GM12878 (cell line): ENCODE measurements at regions not wholly inside any gene's neighbourhood (a gene's known extent, or its start where the extent isn't known, plus 50 kb on each side); places are given as distances from the start of the nearest gene placed in this dataset.

Experiments
- ATAC-seq: fragments of 200-7000 bp; cut with Tn5 transposase; 3 replicates; pipeline ENCODE4 v1.9.1; 2020; ENCODE audit warnings: mild to moderate bottlenecking, moderate library complexity
- BruUV-seq: library from RNA; stranded (reverse); fragments of 400-500 nt; replicated peaks from 2 replicates; lab custom pipeline; 2021; lab: Mats Ljungman, UMichigan
- CTCF ChIA-PET: fragments of 300-600 bp; sonication (Branson Sonifier 250); formaldehyde crosslinking; extraction: SDS; loops from one replicate; lab custom pipeline; 2021; ENCODE audit warnings: inconsistent platforms; lab: Yijun Ruan, JAX
- POLR2A ChIA-PET: fragments of 350-600 bp; formaldehyde crosslinking; extraction: SDS; loops from one replicate; lab custom pipeline; 2021; ENCODE audit warnings: inconsistent platforms; lab: Charles Lee
- RAD21 ChIA-PET: fragments of 300-600 bp; sonication (Branson Sonifier 250); formaldehyde crosslinking; loops from one replicate; lab custom pipeline; 2023; ENCODE audit warnings: antibody characterized with exemption; ENCODE audit not compliant: unreplicated experiment; lab: Charles Lee
- SMC1A ChIA-PET: fragments of 300-600 bp; sonication (Branson Sonifier 250); formaldehyde crosslinking; loops from one replicate; lab custom pipeline; 2023; ENCODE audit not compliant: unreplicated experiment, uncharacterized antibody; lab: Charles Lee
- DNase-seq: peaks from one replicate; pipeline ENCODE4 v3.0.0-alpha.2; 2011; ENCODE audit warnings: low read depth, low spot score
- FAIRE-seq: peaks from 3 replicates; lab custom pipeline; 2011; peaks lifted over from hg19 to GRCh38; lab: Jason Lieb, UNC
- H2AFZ ChIP-seq: 2 replicates; pipeline ENCODE4 v1.6.0; 2011; ENCODE audit warnings: low read depth, low read length, control low read depth; ENCODE audit not compliant: control insufficient read depth
- H3K27ac ChIP-seq: 2 replicates; pipeline ENCODE4 v1.5.1; 2011; ENCODE audit warnings: control low read depth; ENCODE audit not compliant: control insufficient read depth, insufficient read depth
- H3K27me3 ChIP-seq, 2 experiments: replicated peaks in 1 of 2; 2 replicates each; pipeline versions ENCODE4 v1.6.0 to v1.6.1; 2011; ENCODE audit warnings: low read length in 1 of 2; ENCODE audit not compliant: control insufficient read depth in 2 of 2, insufficient read depth in 2 of 2
- H3K36me3 ChIP-seq, 2 experiments: 2 replicates each; pipeline ENCODE4 v1.5.1; 2011; ENCODE audit warnings: low read length in 1 of 2; ENCODE audit not compliant: control insufficient read depth in 2 of 2, insufficient read depth in 2 of 2
- H3K4me1 ChIP-seq: 2 replicates; pipeline ENCODE4 v1.6.1; 2011; ENCODE audit warnings: mild to moderate bottlenecking, low read length, moderate library complexity, mixed read lengths; ENCODE audit not compliant: control insufficient read depth, insufficient read depth
- H3K4me2 ChIP-seq: 2 replicates; pipeline ENCODE4 v1.6.0; 2011; ENCODE audit warnings: control low read depth; ENCODE audit not compliant: control insufficient read depth, insufficient read depth
- H3K4me3 ChIP-seq: fragments of 200-600 bp; sonication (generic); 2 replicates; pipeline ENCODE4 v1.5.1; 2016
- H3K79me2 ChIP-seq: 2 replicates; pipeline ENCODE4 v1.6.0; 2011; ENCODE audit warnings: low read length; ENCODE audit not compliant: control insufficient read depth, insufficient read depth
- H3K9ac ChIP-seq: 2 replicates; pipeline ENCODE4 v1.8.0; 2011; ENCODE audit warnings: low read length, control low read depth, mixed read lengths; ENCODE audit not compliant: control insufficient read depth, insufficient read depth
- H3K9me3 ChIP-seq: replicated peaks from 3 replicates; pipeline ENCODE4 v1.5.1; 2011; ENCODE audit warnings: mild to moderate bottlenecking, low read length; ENCODE audit not compliant: control insufficient read depth, insufficient read depth
- H4K20me1 ChIP-seq: 2 replicates; pipeline ENCODE4 v1.6.0; 2011; ENCODE audit not compliant: control insufficient read depth, insufficient read depth
- DPF2 ChIP-seq: fragments of 450-650 bp; IDR thresholded peaks from 2 replicates; pipeline ENCODE4 v1.6.1; 2017; ENCODE audit warnings: mild to moderate bottlenecking
- NFYA ChIP-seq: IDR thresholded peaks from 2 replicates; pipeline ENCODE4 v1.6.1; 2011; ENCODE audit warnings: low read depth, mild to moderate bottlenecking, low read length, improper control_type of control experiment, borderline replicate concordance
- PAX8 ChIP-seq: fragments of 450-650 bp; IDR thresholded peaks from 2 replicates; pipeline ENCODE4 v1.6.1; 2017; ENCODE audit warnings: mild to moderate bottlenecking, moderate library complexity
- RAD21 ChIP-seq: IDR thresholded peaks from 2 replicates; pipeline ENCODE4 v1.6.1; 2011; ENCODE audit warnings: mild to moderate bottlenecking, low read depth, low read length, moderate library complexity; ENCODE audit not compliant: insufficient read depth
- SPI1 ChIP-seq: IDR thresholded peaks from 2 replicates; pipeline ENCODE4 v1.6.1; 2011; ENCODE audit warnings: low read depth, mild to moderate bottlenecking, low read length, moderate library complexity, borderline replicate concordance; ENCODE audit not compliant: insufficient read depth
- STAT1 ChIP-seq: fragments of 450-650 bp; conservative IDR thresholded peaks from 2 replicates; pipeline ENCODE4 v1.6.1; 2014; ENCODE audit warnings: antibody characterized with exemption, mild to moderate bottlenecking
- WGBS: methylation state at CpG from one replicate; pipeline ENCODE4 v1.1.6; 2016; ENCODE audit warnings: low lambda C conversion rate; ENCODE audit not compliant: insufficient replicate concordance, insufficient coverage; ENCODE audit errors: missing lambda C conversion rate; 5-methylcytosine and 5-hydroxymethylcytosine counted together
- in situ Hi-C: fragments of 300-500 bp; cut with MboI; formaldehyde crosslinking; loops from 9 replicates; pipeline ENCODE4 v1.14.3; 2018; ENCODE audit warnings: mixed read lengths
- intact Hi-C: fragments of 100-400 bp; cut with micrococcal nuclease; formaldehyde crosslinking; loops from one replicate; pipeline ENCODE4 v1.14.2; 2022; ENCODE audit not compliant: unreplicated experiment
- TF ChIP-seq, protein P1 (sequence below): fragments of 450-650 bp; IDR thresholded peaks from 2 replicates; pipeline ENCODE4 v1.6.1; 2017; ENCODE audit warnings: mild to moderate bottlenecking, low read depth, inconsistent platforms; ENCODE audit not compliant: poor library complexity, severe bottlenecking
- TF ChIP-seq, protein P2 (sequence below): IDR thresholded peaks from 2 replicates; pipeline ENCODE4 v1.6.1; 2011; ENCODE audit warnings: borderline replicate concordance, low read depth, mild to moderate bottlenecking, moderate library complexity, mixed read lengths, low read length; ENCODE audit not compliant: insufficient read depth; ENCODE audit errors: extremely low read length

GRCh38 chr5:68454172-68454571, 238.6 kb downstream of the PIK3R1 start (continued):
- TF ChIP-seq, protein P1, sequence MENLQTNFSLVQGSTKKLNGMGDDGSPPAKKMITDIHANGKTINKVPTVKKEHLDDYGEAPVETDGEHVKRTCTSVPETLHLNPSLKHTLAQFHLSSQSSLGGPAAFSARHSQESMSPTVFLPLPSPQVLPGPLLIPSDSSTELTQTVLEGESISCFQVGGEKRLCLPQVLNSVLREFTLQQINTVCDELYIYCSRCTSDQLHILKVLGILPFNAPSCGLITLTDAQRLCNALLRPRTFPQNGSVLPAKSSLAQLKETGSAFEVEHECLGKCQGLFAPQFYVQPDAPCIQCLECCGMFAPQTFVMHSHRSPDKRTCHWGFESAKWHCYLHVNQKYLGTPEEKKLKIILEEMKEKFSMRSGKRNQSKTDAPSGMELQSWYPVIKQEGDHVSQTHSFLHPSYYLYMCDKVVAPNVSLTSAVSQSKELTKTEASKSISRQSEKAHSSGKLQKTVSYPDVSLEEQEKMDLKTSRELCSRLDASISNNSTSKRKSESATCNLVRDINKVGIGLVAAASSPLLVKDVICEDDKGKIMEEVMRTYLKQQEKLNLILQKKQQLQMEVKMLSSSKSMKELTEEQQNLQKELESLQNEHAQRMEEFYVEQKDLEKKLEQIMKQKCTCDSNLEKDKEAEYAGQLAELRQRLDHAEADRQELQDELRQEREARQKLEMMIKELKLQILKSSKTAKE = no peak
- no peak for TF ChIP-seq RAD21
- TF ChIP-seq SPI1 = no peak

DNA sequence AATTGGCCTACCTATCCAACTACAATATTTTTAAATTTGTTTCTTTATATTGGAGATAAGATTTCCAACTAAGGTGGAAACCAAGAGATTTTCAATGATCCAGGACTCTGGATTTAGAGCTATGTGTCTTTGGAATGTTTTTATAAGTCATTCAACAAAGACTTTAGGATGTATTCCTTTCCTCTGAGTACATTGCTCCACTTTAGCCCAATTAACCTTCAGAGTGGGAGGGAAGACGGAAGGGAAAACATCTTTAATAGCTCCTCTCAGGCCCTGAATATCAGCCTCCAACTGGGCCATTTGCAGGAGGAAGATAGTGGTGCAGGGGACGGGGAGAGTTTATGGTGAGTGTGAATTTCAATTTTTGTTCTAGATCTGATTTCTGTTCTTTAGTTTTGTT, 239.2 kb downstream of the PIK3R1 start:
- RAD21 ChIA-PET = interaction anchor here (1.1 to 5.5 kb wide), 5 partner anchors 9 to 168 kb away, joined by 3 to 43 read pairs (median 8); no protein-coding TSS in a partner anchor
- H4K20me1 ChIP-seq = no peaks in the 10 kb centered on the region
- H3K79me2 ChIP-seq = no peaks in the 10 kb centered on the region
- H3K36me3 ChIP-seq = no peaks in the 10 kb centered on the region
- in situ Hi-C loops = loop anchor here (5.0 kb wide), 1 partner anchor 167 kb away; no protein-coding TSS in a partner anchor
- H3K27me3 ChIP-seq = no peaks in the 10 kb centered on the region
- DNase-seq = no peak
- SMC1A ChIA-PET = interaction anchor here (0.6 to 4.2 kb wide), 14 partner anchors 9 to 1372 kb away, joined by 3 to 33 read pairs (median 4); no protein-coding TSS in a partner anchor
- TF ChIP-seq, protein P2, sequence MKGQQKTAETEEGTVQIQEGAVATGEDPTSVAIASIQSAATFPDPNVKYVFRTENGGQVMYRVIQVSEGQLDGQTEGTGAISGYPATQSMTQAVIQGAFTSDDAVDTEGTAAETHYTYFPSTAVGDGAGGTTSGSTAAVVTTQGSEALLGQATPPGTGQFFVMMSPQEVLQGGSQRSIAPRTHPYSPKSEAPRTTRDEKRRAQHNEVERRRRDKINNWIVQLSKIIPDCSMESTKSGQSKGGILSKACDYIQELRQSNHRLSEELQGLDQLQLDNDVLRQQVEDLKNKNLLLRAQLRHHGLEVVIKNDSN = no peak
- TF ChIP-seq STAT1 (no peak), DPF2 (no peak), PAX8 (no peak), NFYA (no peak)
- TF ChIP-seq, all 136 proteins: peak for 0
- BruUV-seq = no TSS peak
- FAIRE-seq = no peak
- H3K4me3 ChIP-seq = no peak overlapping the region
- H3K27ac ChIP-seq = no peak overlapping the region
- no peaks in the 10 kb centered on the region; the same call in 1 of the 2 replicates for H3K4me1 ChIP-seq
- ChIA-PET CTCF (interaction anchor here (0.9 to 3.8 kb wide), 6 partner anchors 9 to 168 kb away, joined by 3 to 24 read pairs (median 4); no protein-coding TSS in a partner anchor), POLR2A (interaction anchor here (0.6 to 1.4 kb wide), 5 partner anchors 10 to 166 kb away, joined by 3 to 9 read pairs (median 3); no protein-coding TSS in a partner anchor)
- ATAC-seq = no peak
- no peak overlapping the region for H3K9ac ChIP-seq
- no peaks in the 10 kb centered on the region; the same call in 2 of the 3 replicates for H3K9me3 ChIP-seq
- no peak overlapping the region for H2AFZ ChIP-seq
- intact Hi-C loops = no loop called here
- H3K4me2 ChIP-seq = no peak overlapping the region
- WGBS = 89% methylated on average over 2 of the region's 2 CpGs
